ENCODE measurements at regions not wholly inside any gene's neighbourhood (a gene's known extent, or its start where the extent isn't known, plus 50 kb on each side); places are given as distances from the start of the nearest gene placed in this dataset.

DNA sequence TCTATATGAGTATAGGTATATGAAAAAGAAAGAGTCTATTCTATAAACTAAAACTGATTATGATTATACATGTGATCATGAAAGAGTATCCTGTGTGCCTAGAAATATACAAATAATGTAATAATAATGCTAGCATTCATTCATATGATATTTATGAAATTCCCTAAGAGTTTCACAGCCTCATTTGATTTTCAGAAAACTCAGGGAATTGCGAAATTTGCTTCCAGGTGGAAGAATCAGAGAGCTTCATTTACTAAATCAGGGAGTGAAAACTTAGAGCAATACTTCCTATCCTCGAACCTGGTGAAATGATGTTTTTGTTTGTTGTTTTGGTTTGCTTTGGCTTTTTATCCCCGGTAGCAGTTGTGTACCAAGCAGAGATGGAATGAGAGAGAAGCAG, 1105.7 kb upstream of the SLIT2 start:
- no peaks in the 10 kb centered on the region for H4K20me1 ChIP-seq (ENCODE audit: control insufficient read depth, insufficient read depth, insufficient read length)
- H3K56ac ChIP-seq (ENCODE audit: insufficient read length, low read depth, low read length), result no peak overlapping the region
- H3K18ac ChIP-seq (ENCODE audit: insufficient read length, low read depth, low read length), result no peak overlapping the region
- no CpG with 5 or more reads among the region's 3 CpGs for WGBS (ENCODE audit: extremely low coverage, insufficient read length, low lambda C conversion rate)
- no peak overlapping the region for H3K4me3 Mint-ChIP-seq
- no peaks in the 10 kb centered on the region for H3K27me3 ChIP-seq (ENCODE audit: insufficient read depth, low read length)
- H3K23me2 ChIP-seq (ENCODE audit: insufficient read length, low read depth, low read length, poor library complexity, severe bottlenecking), result no peaks in the 10 kb centered on the region
- H2AFZ ChIP-seq (ENCODE audit: low read length), result no peak overlapping the region
- no peaks in the 10 kb centered on the region for H3K9me3 Mint-ChIP-seq
- H4K91ac ChIP-seq (ENCODE audit: insufficient read length, low read depth, low read length), result no peak overlapping the region
- no peak overlapping the region for H4K8ac ChIP-seq (replicated peaks; ENCODE audit: insufficient read length, low read depth, low read length)
- TF ChIP-seq CTCF (conservative IDR thresholded peaks at IDR 0.05), result no peak
- no peak overlapping the region for H2BK15ac ChIP-seq (ENCODE audit: low read depth, low read length)
- H2BK120ac ChIP-seq (ENCODE audit: low read depth, low read length, poor library complexity, severe bottlenecking), result no peak overlapping the region
- H2BK5ac ChIP-seq (ENCODE audit: insufficient read length, low read length), result no peak overlapping the region
- H3K79me1 ChIP-seq (ENCODE audit: insufficient read depth, low read depth, low read length, poor library complexity, severe bottlenecking), result no peaks in the 10 kb centered on the region
- peaks cover 6% of the 10 kb centered on the region in 2 experiments for H3K4me1 Mint-ChIP-seq
- no peaks in the 10 kb centered on the region for H3K27me3 Mint-ChIP-seq (ENCODE audit: low read depth)
- DNase-seq, result no peak
- no peaks in the 10 kb centered on the region for H3K79me2 ChIP-seq (ENCODE audit: insufficient read depth, low read length)
- H2AK5ac ChIP-seq (ENCODE audit: insufficient read length, low read length), result no peak overlapping the region
- H2BK12ac ChIP-seq (ENCODE audit: insufficient read length, low read depth, low read length), result no peak overlapping the region
- no peak overlapping the region for H3K23ac ChIP-seq (ENCODE audit: insufficient read length, low read depth, low read length)
- H3K4me2 ChIP-seq (ENCODE audit: insufficient read depth, insufficient read length, low read length), result no peak overlapping the region
- H3K36me3 Mint-ChIP-seq (ENCODE audit: insufficient read depth in 1 of 3, low read depth in 3 of 3), result no peaks in the 10 kb centered on the region
- no peak overlapping the region for H3K4ac ChIP-seq (ENCODE audit: low read depth, low read length)
- no peak overlapping the region for H3K27ac Mint-ChIP-seq
- H2BK20ac ChIP-seq (ENCODE audit: low read depth, low read length, poor library complexity, severe bottlenecking), result no peak overlapping the region
- no peak overlapping the region for H3K9ac ChIP-seq (ENCODE audit: extremely low read depth, insufficient read length, low read length)
- no peaks in the 10 kb centered on the region for H3K4me1 ChIP-seq (ENCODE audit: insufficient read depth, low read length)
- no peak overlapping the region for H3K27ac ChIP-seq (ENCODE audit: insufficient read length, low read depth, low read length)
- H3T11ph ChIP-seq (ENCODE audit: low read length), result no peak overlapping the region
- no peaks in the 10 kb centered on the region for H3K9me3 ChIP-seq (ENCODE audit: control insufficient read depth, low read depth, low read length)
- no peak overlapping the region for H3K14ac ChIP-seq (ENCODE audit: insufficient read depth, low read length)
- no peak overlapping the region for H4K5ac ChIP-seq (ENCODE audit: insufficient read length, low read depth, low read length)
